ENCODE measurements at regions not wholly inside any gene's neighbourhood (a gene's known extent, or its start where the extent isn't known, plus 50 kb on each side); places are given as distances from the start of the nearest gene placed in this dataset.

GRCh38 chr1:94335950-94336349 is 82.2 kb upstream of the ABCD3 start:
- peak; percentile 99 for TF ChIP-seq CTCF (conservative IDR thresholded peaks at IDR 0.05)
- no peak for TF ChIP-seq EZH2 (IDR thresholded peaks at IDR 0.05; ENCODE audit: low read depth)

Measured in PC-9 (cell line).